ENCODE measurements at regions not wholly inside any gene's neighbourhood (a gene's known extent, or its start where the extent isn't known, plus 50 kb on each side); places are given as distances from the start of the nearest gene placed in this dataset.
A peak's percentile ranks its signal among the peaks of the same experiment; 100 is the strongest.
"Not testable (repeated sequence)": the region's sequence is repeated elsewhere in the genome, so short reads cannot be mapped to it uniquely, and the experiment has no call there.

GRCh38 chr21:14058566-14058965 is 152.2 kb downstream of the LIPI start:
- no peaks in the 10 kb centered on the region for H3K36me3 Mint-ChIP-seq (ENCODE audit: insufficient read depth)
- ATAC-seq (replicated peaks; ENCODE audit: extremely low read depth, poor library complexity, severe bottlenecking): no peak
- H3K4me3 Mint-ChIP-seq: no peak overlapping the region

DNA sequence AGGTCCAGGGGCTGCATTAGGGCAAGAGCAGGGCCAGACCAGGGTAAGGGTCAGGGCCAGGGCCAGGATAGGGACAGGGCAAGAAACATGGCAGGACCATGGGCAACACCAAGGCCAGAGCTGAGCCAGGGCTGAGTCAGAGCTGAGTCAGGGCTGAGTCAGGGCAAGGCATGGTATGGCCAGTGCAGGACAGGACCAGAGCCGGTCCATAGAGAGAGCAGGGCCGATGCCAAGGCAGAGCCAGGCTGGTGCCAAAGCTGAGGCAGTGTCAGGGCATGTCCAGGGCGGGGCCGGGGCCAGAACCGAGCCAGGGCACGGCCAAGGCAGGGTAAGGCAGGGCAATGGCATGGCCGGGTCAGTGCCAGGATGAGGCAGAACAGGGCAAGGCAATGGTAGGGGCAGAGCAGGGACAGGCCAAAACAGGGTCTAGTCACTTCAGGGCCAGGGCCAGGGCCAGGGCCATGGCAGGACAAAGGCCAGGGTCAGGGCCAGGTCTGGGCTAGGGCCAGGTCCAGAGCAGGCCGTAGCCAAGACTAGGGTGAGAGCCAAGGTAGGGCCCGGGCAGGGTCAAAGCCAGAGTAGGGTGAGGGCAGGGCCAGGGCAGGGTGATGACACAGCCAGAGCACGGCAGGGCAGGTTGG is 152.8 kb downstream of the LIPI start:
- not testable (repeated sequence) for ATAC-seq (replicated peaks; ENCODE audit: extremely low read depth, poor library complexity, severe bottlenecking); H3K36me3 Mint-ChIP-seq (ENCODE audit: insufficient read depth); H3K27me3 Mint-ChIP-seq; H3K4me1 Mint-ChIP-seq; DNase-seq (ENCODE audit: low spot score in 2 of 2); H3K27ac Mint-ChIP-seq (ENCODE audit: low read depth); H3K9me3 Mint-ChIP-seq; H3K4me3 Mint-ChIP-seq

More at GRCh38 chr21:14058566-14058965, 152.2 kb downstream of the LIPI start:
- no peaks in the 10 kb centered on the region for H3K4me1 Mint-ChIP-seq
- no peak for DNase-seq (ENCODE audit: low spot score in 2 of 2)
- peak overlapping the region; percentile 74 for H3K27ac Mint-ChIP-seq (ENCODE audit: low read depth)
- H3K27me3 Mint-ChIP-seq: no peaks in the 10 kb centered on the region
- no peaks in the 10 kb centered on the region for H3K9me3 Mint-ChIP-seq

DNA sequence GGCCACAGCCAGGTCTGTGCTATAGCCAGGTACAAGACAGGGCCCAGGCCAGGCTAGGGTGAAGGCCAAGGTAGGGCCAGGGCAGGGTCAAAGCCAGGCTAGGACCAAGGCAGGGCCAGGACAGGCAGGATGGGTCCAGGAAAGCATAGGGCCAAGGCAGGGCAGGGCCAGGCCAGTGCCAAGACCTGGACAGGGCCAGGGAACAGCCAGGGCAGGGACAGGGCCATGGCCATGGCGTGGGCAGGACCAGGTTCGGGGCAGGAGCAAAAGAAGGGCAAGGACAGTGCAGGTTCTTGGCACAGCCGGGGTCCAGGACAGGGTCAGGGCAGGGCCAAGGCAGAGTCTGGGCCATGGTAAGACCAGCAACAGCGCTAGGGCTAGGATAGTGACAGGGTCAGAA is 153.4 kb downstream of the LIPI start:
- no peaks in the 10 kb centered on the region for H3K36me3 Mint-ChIP-seq (ENCODE audit: insufficient read depth)
- H3K4me3 Mint-ChIP-seq: no peak overlapping the region
- no peak overlapping the region for H3K27ac Mint-ChIP-seq (ENCODE audit: low read depth)
- H3K9me3 Mint-ChIP-seq: no peaks in the 10 kb centered on the region
- H3K4me1 Mint-ChIP-seq: no peaks in the 10 kb centered on the region
- DNase-seq (ENCODE audit: low spot score in 2 of 2): no peak
- ATAC-seq (replicated peaks; ENCODE audit: extremely low read depth, poor library complexity, severe bottlenecking): no peak
- no peaks in the 10 kb centered on the region for H3K27me3 Mint-ChIP-seq

GRCh38 chr21:14056771-14057191 is 154.0 kb downstream of the LIPI start:
- no peak for DNase-seq (ENCODE audit: low spot score in 2 of 2)
- Mint-ChIP-seq H3K36me3 (ENCODE audit: insufficient read depth) (no peaks in the 10 kb centered on the region), H3K4me3 (no peak overlapping the region), H3K27ac (ENCODE audit: low read depth) (no peak overlapping the region), H3K27me3 (no peaks in the 10 kb centered on the region), H3K4me1 (no peaks in the 10 kb centered on the region), H3K9me3 (no peaks in the 10 kb centered on the region)
- ATAC-seq (replicated peaks; ENCODE audit: extremely low read depth, poor library complexity, severe bottlenecking): no peak

DNA sequence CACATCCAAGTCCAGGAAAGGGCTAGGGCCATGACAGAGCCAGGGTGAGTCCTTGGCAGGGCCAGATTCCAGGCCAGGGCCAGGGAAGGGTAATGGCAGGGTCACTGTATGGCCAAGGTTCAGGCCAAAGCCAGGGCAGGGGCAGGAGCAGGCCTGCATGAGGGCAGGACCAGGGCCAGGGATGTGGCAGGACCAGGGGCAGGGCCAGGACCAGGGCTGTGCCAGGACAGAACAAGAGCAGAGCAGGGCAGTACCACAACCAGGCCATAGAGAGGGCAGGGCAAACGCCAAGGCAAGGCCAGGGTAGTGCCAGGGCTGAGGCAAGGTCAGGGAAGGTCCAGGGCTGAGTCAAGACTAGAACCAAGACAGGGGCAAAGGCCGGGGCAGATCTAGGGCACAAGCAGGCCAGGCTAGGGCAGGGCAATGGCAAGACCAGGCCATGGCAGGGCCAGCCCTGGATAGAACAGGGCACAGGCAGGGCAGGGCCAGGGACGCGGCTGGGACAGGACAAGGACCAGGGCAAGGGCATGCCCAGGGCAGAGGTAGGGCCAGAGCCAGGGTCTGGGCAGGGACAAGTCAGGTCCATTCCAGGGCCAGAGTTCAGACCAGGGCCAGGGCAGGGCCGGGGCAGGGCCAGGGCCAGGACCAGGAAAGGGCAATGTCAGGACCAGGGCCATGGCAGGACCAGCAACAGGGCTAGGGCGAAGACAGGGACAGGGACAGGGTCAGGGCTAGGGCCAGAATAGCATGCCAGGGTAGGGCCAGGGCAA is 154.8 kb downstream of the LIPI start:
- H3K36me3 Mint-ChIP-seq (ENCODE audit: insufficient read depth); H3K4me3 Mint-ChIP-seq; H3K4me1 Mint-ChIP-seq; ATAC-seq (replicated peaks; ENCODE audit: extremely low read depth, poor library complexity, severe bottlenecking); DNase-seq (ENCODE audit: low spot score in 2 of 2); H3K27me3 Mint-ChIP-seq; H3K9me3 Mint-ChIP-seq; H3K27ac Mint-ChIP-seq (ENCODE audit: low read depth): not testable (repeated sequence)

DNA sequence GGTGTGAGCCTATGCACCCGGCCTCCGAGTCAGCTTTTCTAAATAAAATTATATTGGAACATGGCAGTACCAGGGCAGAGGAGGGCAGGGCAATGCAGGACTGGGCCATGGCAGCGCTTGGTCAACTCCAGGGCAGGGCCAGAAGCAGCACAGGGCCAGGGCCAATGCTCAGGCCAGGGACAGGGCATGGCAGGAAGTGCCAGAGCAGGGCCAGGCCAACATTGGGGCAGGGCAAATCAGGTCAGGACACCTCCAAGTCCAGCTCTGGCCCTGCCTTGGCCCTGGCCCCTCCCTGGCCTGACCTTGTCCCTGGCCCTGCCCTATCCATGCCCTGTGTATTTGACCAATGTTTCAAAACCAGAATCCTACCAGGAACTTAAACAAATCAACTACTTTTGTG is 156.1 kb downstream of the LIPI start:
- Mint-ChIP-seq H3K9me3 (no peaks in the 10 kb centered on the region), H3K27ac (ENCODE audit: low read depth) (no peak overlapping the region), H3K4me1 (no peaks in the 10 kb centered on the region), H3K27me3 (no peaks in the 10 kb centered on the region), H3K36me3 (ENCODE audit: insufficient read depth) (no peaks in the 10 kb centered on the region), H3K4me3 (no peak overlapping the region)
- no peak for DNase-seq (ENCODE audit: low spot score in 2 of 2)
- no peak for ATAC-seq (replicated peaks; ENCODE audit: extremely low read depth, poor library complexity, severe bottlenecking)

DNA sequence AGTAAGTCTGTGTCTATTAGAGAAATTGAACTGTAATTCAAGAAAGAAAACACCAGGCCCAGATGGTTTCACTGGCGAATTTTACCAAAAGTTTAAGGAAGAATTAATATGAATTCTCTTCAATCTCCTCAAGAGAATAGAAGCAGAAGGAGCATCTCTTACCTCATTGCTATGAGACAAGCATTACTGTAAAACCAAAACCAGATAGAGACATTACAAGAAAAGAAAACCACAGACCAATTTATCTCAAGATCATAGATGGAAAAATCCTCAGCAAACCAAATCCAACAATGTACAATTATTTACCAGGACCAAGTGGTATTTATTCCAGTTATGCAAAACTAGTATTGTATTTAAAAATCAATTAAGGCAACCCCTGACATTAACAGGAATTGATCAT is 160.6 kb downstream of the LIPI start:
- DNase-seq (ENCODE audit: low spot score in 2 of 2) (no peak), ATAC-seq (replicated peaks; ENCODE audit: extremely low read depth, poor library complexity, severe bottlenecking) (no peak)
- no peaks in the 10 kb centered on the region for H3K9me3 Mint-ChIP-seq
- no peak overlapping the region for H3K27ac Mint-ChIP-seq (ENCODE audit: low read depth)
- no peaks in the 10 kb centered on the region for H3K27me3 Mint-ChIP-seq
- H3K4me1 Mint-ChIP-seq: no peaks in the 10 kb centered on the region
- no peak overlapping the region for H3K4me3 Mint-ChIP-seq
- no peaks in the 10 kb centered on the region for H3K36me3 Mint-ChIP-seq (ENCODE audit: insufficient read depth)

DNA sequence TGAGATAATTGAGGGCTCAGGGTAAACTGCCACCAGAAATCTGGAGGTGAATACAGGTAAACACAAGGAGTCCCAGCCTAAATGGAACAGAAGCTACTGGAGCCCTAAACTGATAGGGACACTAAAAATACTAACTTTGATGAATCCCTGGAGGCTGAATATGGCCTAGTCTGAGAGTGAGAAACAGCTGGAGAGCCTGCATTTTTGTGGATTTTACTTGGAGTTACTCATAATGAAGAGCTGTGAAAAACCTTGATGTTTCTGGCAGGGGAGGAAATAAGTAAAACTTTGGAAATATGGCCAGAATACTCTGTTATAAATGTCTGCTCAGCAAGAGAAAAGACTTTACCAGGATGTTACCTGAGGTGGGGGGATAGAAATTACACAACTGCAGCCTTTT is 164.4 kb downstream of the LIPI start:
- no peak for ATAC-seq (replicated peaks; ENCODE audit: extremely low read depth, poor library complexity, severe bottlenecking)
- Mint-ChIP-seq H3K9me3 (no peaks in the 10 kb centered on the region), H3K27ac (ENCODE audit: low read depth) (no peak overlapping the region), H3K4me3 (no peak overlapping the region), H3K27me3 (no peaks in the 10 kb centered on the region), H3K36me3 (ENCODE audit: insufficient read depth) (peaks cover 1% of the 10 kb centered on the region), H3K4me1 (no peaks in the 10 kb centered on the region)
- no peak for DNase-seq (ENCODE audit: low spot score in 2 of 2)

DNA sequence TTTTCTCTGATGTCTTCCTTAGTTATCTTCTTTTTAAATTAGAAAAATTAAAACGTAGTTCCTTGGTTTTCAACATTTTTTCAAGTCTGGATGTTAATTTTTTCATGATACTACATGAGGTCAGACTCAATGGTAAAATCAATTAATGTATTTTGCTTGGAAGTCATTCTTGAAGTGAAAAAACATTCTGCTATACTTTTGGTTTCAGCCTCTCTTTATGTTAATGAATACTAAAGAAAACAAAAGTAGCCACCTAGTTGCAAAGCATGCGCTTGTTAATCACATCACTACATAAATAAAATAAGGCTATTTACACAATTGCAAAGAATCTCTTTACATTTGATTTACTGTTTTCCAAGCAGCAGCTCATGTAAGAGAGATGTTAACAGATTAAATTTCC is 170.4 kb downstream of the LIPI start:
- Mint-ChIP-seq H3K4me1 (no peaks in the 10 kb centered on the region), H3K9me3 (no peaks in the 10 kb centered on the region), H3K27me3 (no peaks in the 10 kb centered on the region), H3K27ac (ENCODE audit: low read depth) (no peak overlapping the region), H3K36me3 (ENCODE audit: insufficient read depth) (peaks cover 1% of the 10 kb centered on the region), H3K4me3 (no peak overlapping the region)
- no peak for ATAC-seq (replicated peaks; ENCODE audit: extremely low read depth, poor library complexity, severe bottlenecking)
- no peak for DNase-seq (ENCODE audit: low spot score in 2 of 2)

GRCh38 chr21:14028619-14029018 is 182.1 kb downstream of the LIPI start:
- not testable (repeated sequence) for ATAC-seq (replicated peaks; ENCODE audit: extremely low read depth, poor library complexity, severe bottlenecking); H3K27me3 Mint-ChIP-seq; H3K9me3 Mint-ChIP-seq; DNase-seq (ENCODE audit: low spot score in 2 of 2); H3K27ac Mint-ChIP-seq (ENCODE audit: low read depth); H3K4me1 Mint-ChIP-seq; H3K36me3 Mint-ChIP-seq (ENCODE audit: insufficient read depth)
- peak overlapping the region; percentile 12 for H3K4me3 Mint-ChIP-seq

GRCh38 chr21:14027235-14027869 is 183.4 kb downstream of the LIPI start:
- not testable (repeated sequence) for H3K9me3 Mint-ChIP-seq; H3K4me1 Mint-ChIP-seq; H3K36me3 Mint-ChIP-seq (ENCODE audit: insufficient read depth); H3K27me3 Mint-ChIP-seq
- H3K27ac Mint-ChIP-seq (ENCODE audit: low read depth): peak overlapping the region; percentile 75
- peak overlapping the region; percentile 86 for H3K4me3 Mint-ChIP-seq
- ATAC-seq (replicated peaks; ENCODE audit: extremely low read depth, poor library complexity, severe bottlenecking): peak; percentile 100
- DNase-seq (ENCODE audit: low spot score in 2 of 2): peak; percentile 73 to 83

DNA sequence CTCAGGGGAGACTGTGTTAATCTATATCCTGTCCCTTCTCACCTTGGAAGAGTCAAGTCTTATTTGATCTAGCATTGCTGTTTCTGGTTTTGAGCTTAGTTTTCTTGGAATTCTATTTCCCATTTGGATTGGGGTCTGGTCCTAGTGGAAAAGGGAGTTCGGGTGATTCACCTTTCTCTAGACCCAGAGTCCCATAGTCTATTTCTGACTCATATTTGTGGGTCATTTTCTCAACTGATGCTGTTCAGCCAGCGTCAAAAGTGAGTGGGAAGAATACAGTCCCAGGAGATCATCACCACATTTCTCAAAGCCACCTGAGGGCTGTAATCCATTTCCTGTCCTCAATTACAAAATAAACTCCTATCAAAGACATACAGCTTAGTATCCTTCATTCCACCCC is 190.6 kb downstream of the LIPI start:
- peaks cover 13% of the 10 kb centered on the region for H3K27me3 Mint-ChIP-seq
- not testable (repeated sequence) for H3K27ac Mint-ChIP-seq (ENCODE audit: low read depth); H3K36me3 Mint-ChIP-seq (ENCODE audit: insufficient read depth); H3K4me1 Mint-ChIP-seq; DNase-seq (ENCODE audit: low spot score in 2 of 2); ATAC-seq (replicated peaks; ENCODE audit: extremely low read depth, poor library complexity, severe bottlenecking); H3K9me3 Mint-ChIP-seq; H3K4me3 Mint-ChIP-seq

DNA sequence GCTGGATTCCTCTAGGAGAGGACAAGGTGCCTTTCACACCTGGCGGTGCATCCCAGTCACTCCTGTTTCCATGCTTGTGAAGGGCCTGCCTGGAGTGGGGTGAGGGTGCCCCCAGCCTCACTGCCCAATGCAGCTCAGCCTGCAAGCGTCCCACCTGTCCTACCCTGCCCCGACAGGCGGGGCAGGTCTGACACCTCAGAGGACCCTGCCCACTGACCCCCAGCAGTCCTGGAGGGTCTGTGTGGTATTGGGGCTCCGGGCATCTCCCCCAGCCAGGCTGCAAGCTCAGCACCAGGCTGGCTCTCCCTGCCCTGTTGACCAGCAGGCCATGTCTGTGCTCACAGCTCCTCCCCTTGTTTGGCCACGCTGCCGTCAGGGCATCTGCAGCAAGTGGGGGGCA is 194.9 kb downstream of the LIPI start:
- H3K27ac Mint-ChIP-seq (ENCODE audit: low read depth); DNase-seq (ENCODE audit: low spot score in 2 of 2); H3K4me1 Mint-ChIP-seq; H3K4me3 Mint-ChIP-seq; H3K36me3 Mint-ChIP-seq (ENCODE audit: insufficient read depth); H3K9me3 Mint-ChIP-seq; ATAC-seq (replicated peaks; ENCODE audit: extremely low read depth, poor library complexity, severe bottlenecking): not testable (repeated sequence)
- peaks cover 13% of the 10 kb centered on the region for H3K27me3 Mint-ChIP-seq

Measured in central memory CD8-positive, alpha-beta T cell (primary cell).